Endothelial cell (in vitro differentiated cells): ENCODE measurements at regions not wholly inside any gene's neighbourhood (a gene's known extent, or its start where the extent isn't known, plus 50 kb on each side); places are given as distances from the start of the nearest gene placed in this dataset.

Experiments
- DNase-seq: peaks from one replicate; pipeline ENCODE4 v3.0.0; 2021; ENCODE audit warnings: low spot score
- H3K27ac Mint-ChIP-seq: one replicate; pipeline ENCODE4 v1.8.0; 2021; ENCODE audit warnings: mixed read lengths, inconsistent platforms; ENCODE audit not compliant: unreplicated experiment
- H3K27me3 Mint-ChIP-seq: one replicate; pipeline ENCODE4 v1.8.0; 2021; ENCODE audit warnings: mild to moderate bottlenecking, moderate library complexity, mixed read lengths, inconsistent platforms; ENCODE audit not compliant: unreplicated experiment
- H3K36me3 Mint-ChIP-seq: one replicate; pipeline ENCODE4 v1.8.0; 2021; ENCODE audit warnings: mild to moderate bottlenecking, low read depth, mixed read lengths, inconsistent platforms; ENCODE audit not compliant: unreplicated experiment
- H3K4me1 Mint-ChIP-seq: one replicate; pipeline ENCODE4 v1.8.0; 2021; ENCODE audit warnings: mild to moderate bottlenecking, mixed read lengths, inconsistent platforms; ENCODE audit not compliant: unreplicated experiment
- H3K4me3 Mint-ChIP-seq: one replicate; pipeline ENCODE4 v1.8.0; 2021; ENCODE audit warnings: mild to moderate bottlenecking, mixed read lengths, inconsistent platforms; ENCODE audit not compliant: unreplicated experiment
- H3K9me3 Mint-ChIP-seq: one replicate; pipeline ENCODE4 v1.8.0; 2021; ENCODE audit warnings: mixed read lengths, inconsistent platforms; ENCODE audit not compliant: unreplicated experiment
- CTCF ChIP-seq: fragments of 200-600 bp; sonication (generic); IDR thresholded peaks from one replicate; pipeline ENCODE4 v1.5.0; 2021; ENCODE audit warnings: antibody characterized with exemption; ENCODE audit not compliant: unreplicated experiment

DNA sequence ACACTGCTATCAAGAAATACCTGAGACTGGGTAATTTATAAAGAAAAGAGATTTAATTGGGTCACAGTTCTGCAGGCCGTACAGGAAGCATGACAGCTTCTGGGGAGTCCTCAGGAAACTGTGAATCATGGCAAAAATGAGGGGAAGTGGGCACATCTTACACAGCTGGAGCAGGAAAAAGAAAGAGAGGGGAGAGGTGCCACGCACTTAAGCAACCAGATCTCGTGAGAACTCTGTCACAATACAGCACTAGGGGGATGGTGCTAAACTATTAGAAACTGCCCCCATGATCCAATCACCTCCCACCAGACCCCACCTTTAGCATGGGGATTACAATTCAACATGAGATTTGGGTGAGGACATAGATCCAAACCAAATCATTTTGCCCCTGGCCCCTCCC lies 105.5 kb upstream of the CPLX2 start:
- no peak overlapping the region for H3K27ac Mint-ChIP-seq
- H3K4me1 Mint-ChIP-seq = no peaks in the 10 kb centered on the region
- H3K4me3 Mint-ChIP-seq = no peak overlapping the region
- peaks cover 8% of the 10 kb centered on the region for H3K9me3 Mint-ChIP-seq
- H3K36me3 Mint-ChIP-seq = no peaks in the 10 kb centered on the region
- no peak for DNase-seq
- no peaks in the 10 kb centered on the region for H3K27me3 Mint-ChIP-seq
- TF ChIP-seq CTCF = no peak

DNA sequence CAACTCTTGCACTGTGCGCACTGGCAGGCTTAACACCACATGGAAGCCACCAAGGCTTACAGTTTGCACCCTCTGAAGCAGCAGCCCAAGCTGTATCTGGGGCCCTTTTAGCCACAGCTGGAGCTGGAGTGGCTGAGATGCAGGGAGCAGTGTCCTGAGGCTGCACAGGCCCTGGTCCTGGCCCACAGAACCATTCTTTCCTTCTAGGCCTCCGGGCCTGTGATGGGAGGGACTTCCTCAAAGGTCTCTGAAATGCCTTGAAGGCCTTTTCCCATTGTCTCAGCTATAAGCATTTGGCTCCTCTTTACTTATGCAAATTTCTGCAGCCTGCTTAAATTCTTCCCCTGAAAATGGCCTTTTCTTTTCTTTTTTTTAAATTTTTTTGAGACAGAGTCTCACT lies 104.4 kb upstream of the CPLX2 start:
- Mint-ChIP-seq H3K9me3 (peaks cover 8% of the 10 kb centered on the region), H3K27me3 (no peaks in the 10 kb centered on the region)

DNA sequence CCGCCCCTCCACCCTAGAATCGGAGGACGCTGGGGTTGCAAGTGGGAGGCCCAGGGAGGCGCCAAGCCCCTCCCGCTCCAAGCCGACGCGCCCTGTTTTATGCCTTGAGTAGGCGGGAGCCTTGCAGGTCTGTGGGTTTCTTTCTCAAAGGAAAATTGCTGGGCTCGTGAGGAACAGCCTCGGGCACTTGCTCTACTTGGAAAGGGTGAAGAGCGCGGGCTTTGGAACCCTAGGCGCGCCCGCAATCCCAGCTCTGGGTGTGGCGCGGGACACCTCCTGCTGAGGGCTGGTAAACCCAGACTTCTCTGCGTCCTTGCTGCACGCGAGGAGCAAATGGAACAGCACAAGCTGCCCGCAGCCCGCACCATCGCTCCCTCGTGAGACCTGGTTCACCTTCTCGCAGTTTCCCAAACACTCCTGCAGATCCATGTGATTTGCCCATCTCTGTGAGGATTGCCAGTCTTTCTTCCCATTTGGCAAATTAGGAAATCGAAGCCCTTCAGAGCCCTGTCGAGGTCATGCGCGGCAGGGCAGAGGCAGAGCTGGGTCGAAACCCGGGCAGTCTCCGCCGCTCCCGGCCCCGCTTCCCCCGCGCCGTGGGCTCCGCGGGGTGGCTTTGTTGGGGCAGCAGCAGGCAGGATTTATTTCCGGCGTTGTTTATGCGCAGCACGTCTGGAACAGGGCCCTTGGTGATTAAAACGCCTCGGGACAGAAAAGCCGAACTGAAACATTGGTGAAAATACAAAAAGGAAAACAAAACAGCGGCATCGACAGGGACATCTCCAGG lies 98.4 kb upstream of the CPLX2 start:
- no peaks in the 10 kb centered on the region for H3K4me1 Mint-ChIP-seq
- H3K4me3 Mint-ChIP-seq = no peak overlapping the region
- H3K36me3 Mint-ChIP-seq = no peaks in the 10 kb centered on the region
- no peak overlapping the region for H3K27ac Mint-ChIP-seq
- no peak for TF ChIP-seq CTCF
- H3K9me3 Mint-ChIP-seq = peaks cover under 1% of the 10 kb centered on the region
- DNase-seq = no peak
- H3K27me3 Mint-ChIP-seq = peaks cover 3% of the 10 kb centered on the region

More for the DNA sequence above, 104.4 kb upstream of the CPLX2 start:
- no peak for DNase-seq
- no peak for TF ChIP-seq CTCF
- Mint-ChIP-seq H3K4me3 (no peak overlapping the region), H3K36me3 (no peaks in the 10 kb centered on the region), H3K4me1 (no peaks in the 10 kb centered on the region), H3K27ac (no peak overlapping the region)

DNA sequence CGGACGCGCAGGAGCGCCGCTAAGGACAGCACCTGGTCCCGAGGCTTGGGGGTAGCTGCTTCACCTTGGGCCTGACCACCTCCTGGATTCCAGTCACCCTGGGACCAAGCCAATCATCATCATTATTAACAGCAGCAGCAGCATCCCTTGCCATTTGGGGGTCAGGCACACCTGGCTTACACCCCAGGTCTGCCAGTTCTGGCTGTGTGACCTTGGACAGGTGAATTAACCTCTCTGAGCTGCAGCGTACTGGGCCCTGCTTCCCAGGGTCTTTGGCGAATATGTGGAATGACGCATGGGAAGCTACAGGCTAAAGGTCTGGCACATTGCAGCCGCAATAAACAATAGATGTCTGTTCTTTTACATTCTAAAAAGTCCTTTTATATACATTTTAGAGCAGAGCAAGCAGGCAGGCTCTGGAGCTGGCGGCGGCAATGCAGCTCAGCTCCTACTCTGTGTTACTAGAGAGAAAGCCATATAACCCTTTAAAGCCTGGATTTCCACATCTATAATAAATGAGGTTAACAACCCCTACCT lies 97.8 kb upstream of the CPLX2 start:
- no peak for TF ChIP-seq CTCF
- Mint-ChIP-seq H3K9me3 (no peaks in the 10 kb centered on the region), H3K27me3 (peaks cover 3% of the 10 kb centered on the region), H3K4me3 (no peak overlapping the region), H3K27ac (no peak overlapping the region), H3K4me1 (no peaks in the 10 kb centered on the region), H3K36me3 (no peaks in the 10 kb centered on the region)
- no peak for DNase-seq

- peaks cover 3% of the 10 kb centered on the region for H3K27me3 Mint-ChIP-seq
Measured at GRCh38 chr5:175775416-175775815, 96.0 kb upstream of the CPLX2 start.

More at GRCh38 chr5:175775416-175775815, 96.0 kb upstream of the CPLX2 start:
- Mint-ChIP-seq H3K4me3 (no peak overlapping the region), H3K27ac (no peak overlapping the region), H3K9me3 (no peaks in the 10 kb centered on the region), H3K36me3 (no peaks in the 10 kb centered on the region), H3K4me1 (no peaks in the 10 kb centered on the region)
- no peak for TF ChIP-seq CTCF
- no peak for DNase-seq
